CD4-positive, alpha-beta T cell treated with Interleukin-4 for 4 hours (primary cell): ENCODE measurements at regions not wholly inside any gene's neighbourhood (a gene's known extent, or its start where the extent isn't known, plus 50 kb on each side); places are given as distances from the start of the nearest gene placed in this dataset.

ENCODE experiments used
- DNase-seq: peaks from one replicate; pipeline ENCODE4 v3.0.0-alpha.2; 2020

DNA sequence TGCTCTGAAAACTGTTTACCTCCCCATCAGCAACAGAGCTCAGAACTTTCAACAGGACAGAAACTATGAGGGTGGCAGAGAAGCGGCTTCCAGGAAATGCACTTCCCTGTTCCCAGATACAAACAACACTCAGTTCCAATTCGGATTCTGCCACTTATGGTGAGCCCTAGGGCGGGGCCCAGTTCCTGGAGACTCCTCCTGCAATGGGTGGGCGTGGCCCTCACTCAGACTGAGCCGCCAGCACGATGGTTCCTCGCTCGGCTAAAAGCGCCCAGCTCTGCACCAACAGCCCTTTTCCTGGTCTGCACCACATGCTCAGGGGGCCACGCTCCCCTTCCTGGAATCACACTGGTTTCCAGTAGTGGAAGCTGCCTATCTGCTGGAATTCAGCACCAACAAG lies 314.1 kb downstream of the CTTN start:
- DNase-seq: no peak

DNA sequence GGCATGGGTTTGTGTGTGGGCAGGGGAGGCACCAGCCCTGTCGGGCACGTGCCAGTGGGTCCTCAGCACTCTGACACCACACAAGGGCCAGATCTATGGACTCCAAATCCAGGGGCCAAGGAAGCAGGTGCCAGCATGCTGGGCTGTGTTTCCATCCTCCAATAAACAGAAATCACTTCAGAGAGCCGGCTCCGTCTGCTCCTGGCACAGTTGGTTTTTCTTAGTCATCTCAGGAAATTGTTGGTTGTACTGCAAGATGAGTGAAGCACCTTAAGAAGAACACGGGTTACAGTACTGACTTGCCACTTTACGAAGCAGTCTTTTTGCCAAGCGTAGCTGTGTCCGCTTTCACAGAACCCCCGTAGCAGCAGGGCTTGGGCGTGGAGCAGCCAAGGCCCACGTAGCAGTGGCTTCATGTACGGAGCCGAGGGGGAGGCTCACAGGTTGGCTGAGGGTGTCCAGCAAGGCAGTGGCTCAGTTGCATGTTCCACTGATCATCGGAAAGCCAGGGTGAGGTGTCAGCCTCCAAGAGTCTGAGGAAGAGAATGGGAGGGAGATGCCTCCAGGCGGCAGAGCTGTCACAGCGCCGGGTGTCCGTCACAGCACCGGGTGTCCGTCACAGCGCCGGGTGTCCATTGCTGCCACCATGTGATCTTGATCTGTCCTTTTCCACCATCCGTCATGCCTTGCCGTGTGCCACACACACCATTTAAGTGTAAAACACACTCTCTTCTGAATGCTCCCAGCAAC lies 314.9 kb downstream of the CTTN start:
- DNase-seq: no peak

DNA sequence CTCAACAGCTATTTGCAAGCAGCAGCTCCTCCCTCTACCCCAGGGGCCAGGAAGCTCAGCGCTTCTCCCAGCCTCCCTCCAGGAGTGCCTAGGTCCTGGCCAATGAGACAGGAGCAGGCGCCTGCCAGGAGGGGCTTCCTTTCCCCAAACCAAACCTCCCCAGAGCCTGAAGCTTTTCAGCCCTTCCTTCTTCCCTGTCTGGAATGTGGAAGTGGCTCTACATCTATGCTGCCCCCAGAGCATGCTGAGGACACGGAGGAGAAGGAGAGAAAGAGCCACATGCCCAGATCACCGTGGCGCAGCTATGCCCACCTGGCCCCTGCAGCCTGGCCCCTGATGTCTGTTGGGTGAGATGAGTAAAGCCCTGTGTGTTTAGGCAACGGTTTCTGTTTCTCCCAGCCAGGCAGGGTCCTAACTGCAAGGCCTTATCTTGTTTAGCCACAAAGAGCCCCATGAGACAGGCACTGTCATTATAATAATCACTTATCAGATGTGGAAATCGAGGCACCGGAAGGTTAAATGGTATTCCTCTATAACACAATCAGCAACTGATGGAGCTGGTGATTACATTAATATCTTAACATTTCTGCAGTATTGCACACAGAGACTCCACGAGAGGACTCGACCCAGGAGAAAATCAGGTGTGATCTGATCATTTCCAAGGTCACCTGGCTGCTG lies 315.8 kb downstream of the CTTN start:
- DNase-seq: no peak

DNA sequence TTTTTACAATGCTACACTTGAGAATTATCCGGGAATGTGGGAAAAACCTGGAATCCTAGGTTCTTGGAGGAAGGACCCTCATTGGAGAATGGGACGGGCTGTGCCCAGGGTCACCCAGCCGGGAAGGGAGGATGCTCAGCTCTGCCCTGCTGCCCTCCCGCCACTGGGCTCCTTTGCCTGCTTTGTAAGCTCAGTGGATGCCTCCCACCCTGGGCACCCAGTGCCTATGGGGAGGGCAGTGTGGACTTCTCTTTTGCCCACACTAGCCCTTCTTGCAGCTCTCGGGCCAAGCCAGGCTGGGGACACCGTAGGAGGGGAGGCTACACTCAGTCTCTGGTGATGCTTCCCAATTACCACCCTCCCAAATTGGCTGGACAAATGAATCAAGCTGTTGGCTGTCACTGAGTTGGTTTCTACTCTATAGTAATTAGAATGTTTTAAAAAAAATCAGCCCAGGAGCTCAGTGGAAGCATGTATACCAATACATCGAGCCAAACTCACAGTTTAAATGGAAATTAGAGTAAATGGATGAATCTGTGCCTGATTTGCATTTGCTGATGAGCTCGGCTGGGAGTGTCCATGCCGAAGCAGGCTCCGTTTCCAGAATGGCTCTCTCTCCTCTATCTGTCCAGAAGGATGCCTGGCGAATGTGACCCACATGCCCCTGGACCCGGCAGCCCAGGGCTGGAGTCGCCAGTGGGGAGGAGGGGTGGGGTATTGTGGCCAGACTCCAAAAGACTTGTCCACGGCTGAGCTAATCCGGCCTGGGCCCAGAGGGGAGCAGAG lies 317.0 kb downstream of the CTTN start:
- DNase-seq: no peak

DNA sequence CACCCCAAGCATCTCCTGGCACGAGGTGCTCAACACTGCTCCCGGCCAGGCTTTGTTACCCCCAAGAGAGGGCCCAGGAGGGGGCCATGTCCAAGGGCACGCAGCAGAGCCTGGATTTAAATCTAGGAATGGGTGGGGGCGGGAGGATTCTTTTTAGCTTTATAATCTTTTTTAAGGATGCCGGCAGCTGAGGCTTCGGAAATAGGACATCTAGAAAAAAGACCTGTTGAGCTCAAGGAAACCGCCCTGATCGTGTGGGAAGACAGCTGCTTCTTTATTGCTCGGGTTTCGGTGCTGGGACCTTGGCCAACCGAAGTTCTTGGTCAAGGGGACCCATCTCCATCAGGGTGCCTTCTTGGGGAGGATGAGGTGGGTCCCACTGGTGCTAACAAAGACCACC lies 317.9 kb downstream of the CTTN start:
- DNase-seq: no peak

DNA sequence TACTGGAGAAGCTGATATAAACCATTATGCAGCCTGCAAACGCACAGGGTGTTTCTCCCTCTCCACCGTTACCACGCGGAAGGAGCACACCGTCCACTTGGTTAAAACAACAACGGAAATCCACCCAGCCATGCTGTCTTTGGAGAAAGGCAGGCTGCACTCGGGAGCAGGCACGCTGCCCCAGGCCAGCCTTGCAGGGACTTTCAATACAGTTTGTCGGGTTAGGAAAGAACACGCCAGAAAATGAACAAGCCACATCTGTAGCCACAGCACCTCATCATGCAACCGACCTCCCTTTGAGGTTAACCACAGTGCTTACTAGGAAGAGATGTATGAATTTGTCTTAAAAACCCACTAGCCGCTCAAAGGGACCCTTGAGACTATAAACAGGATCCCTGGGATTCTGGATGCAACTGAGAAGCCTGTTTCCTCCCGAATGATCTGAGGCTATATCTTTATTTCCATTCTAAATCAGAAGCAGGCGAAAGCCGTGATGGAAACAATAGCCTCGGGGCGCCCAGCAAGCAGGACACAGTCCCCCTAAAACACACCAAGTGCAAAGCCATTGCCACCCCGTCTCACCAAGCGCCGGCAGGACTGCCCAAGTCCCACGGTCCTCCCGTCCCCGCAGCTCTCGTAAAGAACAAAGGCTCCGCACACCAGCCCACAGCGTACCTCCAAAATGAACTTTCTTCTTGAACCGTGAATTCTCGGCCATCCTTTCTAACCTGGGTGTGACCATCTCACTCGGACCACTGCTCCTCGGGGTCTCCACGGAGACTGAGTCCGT lies 318.9 kb downstream of the CTTN start:
- DNase-seq: no peak

DNA sequence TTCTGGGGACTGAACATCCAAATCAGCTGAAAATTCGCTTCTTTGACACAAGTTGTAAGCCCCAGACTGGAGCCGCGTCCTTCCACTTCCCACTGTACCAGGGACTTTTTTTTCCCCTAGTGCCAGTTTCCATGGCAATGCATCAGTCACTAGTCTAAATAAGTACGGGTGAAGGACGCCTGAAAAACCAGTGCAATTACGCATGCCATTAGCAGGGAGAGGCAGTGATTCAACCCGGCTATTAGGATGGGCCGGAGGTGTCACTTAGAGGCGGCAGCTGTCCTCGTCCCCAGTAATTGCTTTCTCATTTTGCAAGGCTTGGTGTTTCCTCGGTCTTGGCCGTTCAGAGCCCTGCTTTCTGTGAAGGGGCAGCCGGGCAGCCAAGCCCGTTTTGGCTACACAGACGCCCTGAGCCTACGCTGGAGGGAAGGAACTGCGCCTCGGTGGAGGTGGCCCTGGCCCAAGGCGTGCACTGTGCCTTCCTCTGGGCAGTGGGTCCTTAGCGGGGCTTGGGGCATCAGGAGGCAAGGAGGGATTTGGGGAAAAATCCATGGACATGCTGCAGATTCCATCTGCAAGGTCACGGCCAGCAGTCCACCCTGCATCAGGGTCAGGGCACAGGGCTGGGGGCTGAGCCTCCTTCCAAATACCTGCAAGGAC lies 319.7 kb downstream of the CTTN start:
- DNase-seq: no peak

DNA sequence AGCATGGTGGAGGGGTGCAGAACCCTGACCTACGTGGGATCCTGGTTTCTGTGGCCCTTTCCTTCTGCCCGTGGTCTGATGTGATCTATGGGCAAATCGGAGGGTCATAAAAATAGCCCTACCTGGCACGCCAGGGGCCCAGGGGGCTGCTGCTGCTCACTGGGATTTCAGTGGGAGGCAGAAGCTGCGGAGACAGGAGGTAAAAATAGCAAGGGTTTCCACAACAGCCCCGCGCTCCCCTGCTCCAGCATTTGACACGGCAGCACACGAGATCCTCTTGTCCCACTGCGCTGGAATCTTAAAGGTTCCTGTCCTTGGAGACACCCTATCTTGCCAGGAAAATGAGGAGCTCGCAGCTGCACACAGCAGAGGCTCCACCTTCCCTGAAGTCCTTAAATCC lies 321.2 kb downstream of the CTTN start:
- DNase-seq: no peak

DNA sequence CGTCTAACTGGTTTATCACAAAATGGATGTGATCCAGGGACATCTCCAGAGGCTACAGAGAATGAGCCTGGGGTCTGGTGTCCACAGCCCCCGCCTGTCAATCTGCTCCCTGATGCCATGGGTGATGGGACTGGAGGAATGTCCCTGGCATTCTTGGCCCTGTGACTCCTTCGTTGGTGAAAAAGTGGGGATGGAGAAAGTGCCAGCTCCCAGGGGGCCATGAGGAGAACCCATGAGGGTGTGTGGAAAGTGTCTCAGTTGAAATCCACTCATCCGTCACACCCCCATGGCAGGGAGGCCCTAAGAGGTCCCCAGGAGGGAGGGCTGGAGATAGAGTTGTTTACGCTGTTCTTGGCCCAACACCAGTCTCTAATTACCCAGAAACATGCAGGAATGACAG lies 322.0 kb downstream of the CTTN start:
- DNase-seq: no peak

DNA sequence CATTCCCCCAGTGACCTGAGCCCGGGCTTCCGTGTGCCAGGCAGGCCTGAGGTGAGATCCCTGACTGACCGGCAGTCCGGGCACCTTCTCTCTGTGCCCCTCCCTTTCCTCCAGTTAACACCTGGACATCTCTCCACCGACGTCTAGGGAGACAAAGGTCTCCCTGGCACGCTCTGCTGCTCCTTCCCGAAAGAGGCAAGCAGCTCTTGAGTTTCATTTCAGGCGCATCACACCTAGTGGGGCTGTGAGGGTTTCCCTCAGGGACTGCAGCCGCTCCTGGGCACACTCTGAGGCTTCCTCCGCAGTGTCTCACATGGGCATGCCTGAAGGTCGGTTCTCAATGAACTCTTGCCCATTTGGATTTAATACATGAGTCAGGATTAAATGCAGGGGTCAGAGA lies 322.7 kb downstream of the CTTN start:
- no peak for DNase-seq

DNA sequence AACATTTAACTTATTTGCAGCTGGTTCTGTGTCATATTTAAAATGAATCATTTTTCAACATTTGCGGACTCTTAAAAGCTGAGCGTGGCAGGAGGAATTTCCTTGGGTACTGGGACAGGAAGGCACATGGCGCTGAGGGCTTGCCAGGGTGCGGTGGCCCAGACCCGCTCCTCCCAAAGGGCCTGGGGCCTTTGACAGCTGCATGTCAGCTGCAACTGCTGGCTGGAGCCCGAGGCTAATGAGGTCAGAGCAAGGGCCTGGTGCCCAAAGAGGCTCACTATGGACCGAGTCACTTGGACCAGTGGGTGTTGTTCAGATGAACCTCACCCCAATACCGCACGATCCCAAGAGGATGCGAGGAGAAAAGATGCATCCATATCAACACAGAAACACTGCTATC lies 326.9 kb downstream of the CTTN start:
- no peak for DNase-seq

DNA sequence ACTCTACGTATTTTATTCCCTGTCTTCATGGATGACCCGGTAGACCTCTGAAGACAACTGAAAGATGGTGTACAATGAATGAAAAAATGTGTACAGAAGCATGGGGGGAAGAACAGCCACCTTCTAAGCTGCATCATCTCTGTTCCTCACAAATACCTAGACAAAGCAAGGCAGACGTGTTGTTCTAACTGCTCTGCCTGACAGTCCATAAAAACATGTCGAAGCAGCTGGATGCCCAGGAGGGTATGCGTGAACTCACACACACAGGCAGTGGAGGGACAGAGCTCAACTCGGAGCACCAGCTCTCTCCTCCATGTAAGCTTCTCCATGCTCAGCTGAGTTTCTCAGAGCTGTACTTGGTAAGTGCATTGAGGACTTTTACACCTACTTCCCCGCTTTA lies 327.4 kb downstream of the CTTN start:
- no peak for DNase-seq

DNA sequence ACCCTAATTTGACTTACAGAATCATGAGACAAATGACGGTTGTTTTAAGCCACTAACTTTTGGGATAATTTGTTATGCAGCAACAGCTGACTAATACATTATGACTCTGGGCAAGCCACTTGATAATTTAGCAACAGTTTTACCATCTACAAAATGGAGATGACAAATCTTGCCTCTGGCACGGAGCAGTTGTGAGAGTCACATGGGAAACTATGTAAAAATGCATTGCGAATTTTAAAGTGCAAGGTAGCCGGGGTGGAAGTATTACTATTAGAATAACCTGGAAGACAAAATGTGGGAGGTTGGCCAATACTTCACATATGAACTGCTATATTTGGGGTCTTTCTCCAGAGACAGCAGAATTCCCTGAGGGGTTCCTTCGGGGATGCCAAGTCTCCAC lies 328.7 kb downstream of the CTTN start:
- DNase-seq: no peak

DNA sequence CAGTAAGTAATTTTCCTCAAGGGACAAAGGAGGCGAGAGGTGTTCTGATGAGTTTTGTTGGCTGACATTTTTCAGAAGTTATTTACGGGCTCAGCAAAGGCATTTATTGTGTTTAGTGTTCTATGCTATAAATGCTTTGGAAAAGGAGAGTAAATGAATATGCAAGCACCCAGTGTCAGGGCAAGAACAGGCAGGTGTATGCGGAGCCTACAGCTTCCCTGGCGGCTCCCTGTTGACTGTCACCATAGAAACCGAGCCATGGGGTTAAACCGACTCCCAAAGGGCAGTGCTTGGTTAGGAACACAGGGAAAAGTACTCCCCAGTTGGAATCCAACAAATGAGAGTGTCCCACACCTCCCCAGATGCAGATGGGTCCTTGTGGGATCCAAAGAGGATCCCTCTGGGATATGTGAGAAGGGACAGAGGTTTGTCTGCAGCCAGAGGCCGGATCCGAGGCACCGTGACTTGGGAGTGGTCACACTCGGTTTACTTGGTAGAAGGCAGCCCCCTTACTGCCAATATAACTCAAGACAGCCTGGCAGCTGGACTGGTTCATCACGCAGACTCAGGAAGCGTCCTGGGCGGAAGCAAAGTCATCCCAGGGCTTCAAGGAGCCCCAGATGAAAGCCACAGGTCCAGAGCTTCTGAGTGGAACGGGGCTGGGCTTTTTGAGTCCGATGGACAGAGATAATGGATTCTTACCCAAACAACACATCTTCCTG lies 329.7 kb downstream of the CTTN start:
- no peak for DNase-seq

DNA sequence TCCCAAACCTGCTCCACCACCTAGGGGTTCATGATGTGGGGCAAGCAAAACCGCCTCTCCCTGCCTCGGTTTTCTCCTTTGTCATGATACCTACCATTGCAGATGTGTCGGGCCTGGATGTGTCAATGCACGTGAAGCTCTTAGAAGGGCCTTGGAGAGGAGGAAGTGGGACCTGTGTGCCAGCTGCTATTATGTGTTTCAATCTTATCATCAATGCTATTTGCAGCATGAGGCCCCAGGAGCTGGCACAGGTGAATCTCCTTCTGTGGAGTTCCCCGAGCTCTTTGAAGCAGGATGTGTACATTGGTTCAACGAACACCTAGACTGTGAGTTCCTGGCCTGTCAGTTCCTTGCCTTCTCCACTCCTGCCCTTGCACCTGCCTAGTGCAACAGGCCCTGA lies 331.6 kb downstream of the CTTN start:
- no peak for DNase-seq

DNA sequence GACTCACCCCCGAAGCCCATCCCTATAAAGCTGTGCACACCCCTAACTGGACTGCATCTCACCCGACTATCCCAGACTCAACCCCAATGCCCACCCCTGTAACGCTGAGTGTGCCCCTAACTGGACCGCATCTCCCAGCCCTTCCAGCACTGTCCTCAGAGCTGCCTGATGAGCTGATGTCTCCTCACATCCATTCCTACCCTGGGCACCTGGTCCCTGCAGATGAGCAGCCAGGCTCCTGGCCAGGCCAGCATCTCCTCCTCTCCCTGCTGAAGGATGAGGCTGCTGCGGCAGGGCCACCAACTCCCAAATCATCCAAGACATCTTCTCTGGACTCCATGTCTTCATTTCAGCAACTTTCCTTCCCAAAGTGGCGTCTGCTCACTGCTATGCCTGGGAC lies 332.1 kb downstream of the CTTN start:
- no peak for DNase-seq

DNA sequence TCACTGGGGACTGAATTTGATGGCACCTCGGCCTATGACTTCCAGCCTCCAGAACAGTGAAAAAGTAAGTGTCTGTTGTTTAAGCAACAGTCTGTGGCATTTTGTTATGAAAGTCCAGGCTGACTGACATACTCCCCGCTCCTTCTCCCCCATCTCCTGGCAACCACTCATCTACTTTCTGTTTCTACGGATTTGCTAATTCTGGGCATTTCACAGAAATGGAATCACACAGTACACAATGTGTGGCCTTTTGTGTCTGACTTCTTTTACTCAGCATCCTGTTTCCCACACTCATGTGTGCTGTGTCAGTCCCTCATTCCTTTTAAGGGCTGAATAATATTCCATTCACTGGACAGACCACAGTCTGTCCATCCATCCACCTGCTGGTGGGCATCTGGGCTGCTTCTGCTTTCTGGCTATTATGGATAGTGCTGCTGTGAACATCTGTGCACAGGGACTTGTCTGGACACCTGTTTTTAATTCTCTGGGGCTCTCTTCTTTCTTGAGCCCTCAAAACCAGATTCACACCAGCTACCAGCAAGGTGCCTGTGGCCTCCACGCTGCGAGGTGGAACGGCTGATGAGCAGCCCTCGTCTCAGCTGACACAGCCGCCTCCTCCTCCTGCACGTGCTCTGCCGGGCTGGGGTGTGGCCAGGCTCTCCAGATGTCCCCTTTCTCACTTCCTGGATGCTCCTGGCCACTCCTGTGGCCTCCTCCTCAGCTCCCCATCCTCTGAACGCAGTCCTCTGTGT lies 333.1 kb downstream of the CTTN start:
- no peak for DNase-seq

DNA sequence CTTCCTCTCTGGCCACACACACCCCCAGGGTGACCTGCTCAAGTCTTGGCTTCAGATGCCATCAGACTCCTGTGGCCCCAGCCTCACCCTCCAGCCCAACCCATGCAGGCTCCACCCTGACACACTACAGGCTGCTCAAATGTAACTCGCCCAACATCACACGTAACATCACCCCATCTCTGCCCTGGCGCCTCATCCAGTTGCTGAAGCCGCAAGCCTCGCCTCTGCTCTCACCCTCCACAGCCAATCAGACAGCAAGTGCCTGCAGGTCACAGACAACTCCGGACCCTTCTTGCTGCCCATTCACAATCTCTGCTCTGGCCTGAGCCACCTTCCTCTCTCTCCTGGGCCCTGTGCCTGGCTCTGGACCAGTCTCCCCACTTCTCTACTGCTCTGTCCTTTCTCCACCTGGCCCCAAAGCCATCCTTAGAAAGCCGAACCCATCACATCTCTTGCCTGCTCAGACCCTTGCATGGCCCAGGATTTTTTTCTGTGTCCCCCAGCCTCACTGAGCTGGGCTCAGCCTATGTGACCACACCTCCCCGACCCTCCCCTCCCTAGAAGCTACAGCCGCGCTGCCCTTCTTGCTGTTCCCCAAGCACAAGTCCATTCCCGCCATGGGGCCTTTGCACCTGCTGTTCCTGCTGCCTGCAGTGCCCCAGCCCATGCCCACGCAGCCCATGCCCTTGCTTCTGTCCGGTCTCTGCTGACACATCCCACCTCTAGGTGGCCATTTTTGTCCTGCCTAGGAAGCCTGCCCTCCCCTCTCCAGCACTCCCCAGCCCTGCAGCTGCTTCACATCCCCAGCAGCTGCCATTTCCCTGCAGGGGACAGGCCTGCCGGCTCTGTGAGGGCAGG lies 333.9 kb downstream of the CTTN start:
- no peak for DNase-seq

DNA sequence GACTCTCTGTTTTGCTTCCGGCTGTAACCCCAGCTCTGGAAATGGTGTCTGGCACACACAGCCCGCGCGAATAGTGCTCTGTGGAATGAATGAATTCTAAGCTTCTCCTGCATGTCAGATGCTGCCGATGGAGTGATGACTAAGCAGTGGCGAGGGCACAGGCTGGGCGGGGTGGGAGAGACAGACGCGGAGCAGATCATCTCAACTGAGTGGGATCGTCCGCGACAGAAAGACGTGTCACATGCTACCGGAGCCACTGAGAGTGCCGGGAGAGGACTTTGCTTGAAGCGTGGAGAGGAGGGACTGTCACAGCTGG lies 334.5 kb downstream of the CTTN start:
- no peak for DNase-seq
